ENCODE measurements at regions not wholly inside any gene's neighbourhood (a gene's known extent, or its start where the extent isn't known, plus 50 kb on each side); places are given as distances from the start of the nearest gene placed in this dataset.

- TF ChIP-seq, protein P1, sequence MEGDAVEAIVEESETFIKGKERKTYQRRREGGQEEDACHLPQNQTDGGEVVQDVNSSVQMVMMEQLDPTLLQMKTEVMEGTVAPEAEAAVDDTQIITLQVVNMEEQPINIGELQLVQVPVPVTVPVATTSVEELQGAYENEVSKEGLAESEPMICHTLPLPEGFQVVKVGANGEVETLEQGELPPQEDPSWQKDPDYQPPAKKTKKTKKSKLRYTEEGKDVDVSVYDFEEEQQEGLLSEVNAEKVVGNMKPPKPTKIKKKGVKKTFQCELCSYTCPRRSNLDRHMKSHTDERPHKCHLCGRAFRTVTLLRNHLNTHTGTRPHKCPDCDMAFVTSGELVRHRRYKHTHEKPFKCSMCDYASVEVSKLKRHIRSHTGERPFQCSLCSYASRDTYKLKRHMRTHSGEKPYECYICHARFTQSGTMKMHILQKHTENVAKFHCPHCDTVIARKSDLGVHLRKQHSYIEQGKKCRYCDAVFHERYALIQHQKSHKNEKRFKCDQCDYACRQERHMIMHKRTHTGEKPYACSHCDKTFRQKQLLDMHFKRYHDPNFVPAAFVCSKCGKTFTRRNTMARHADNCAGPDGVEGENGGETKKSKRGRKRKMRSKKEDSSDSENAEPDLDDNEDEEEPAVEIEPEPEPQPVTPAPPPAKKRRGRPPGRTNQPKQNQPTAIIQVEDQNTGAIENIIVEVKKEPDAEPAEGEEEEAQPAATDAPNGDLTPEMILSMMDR (IDR thresholded peaks at IDR 0.05), result no peak
- no peak for TF ChIP-seq POLR2A (IDR thresholded peaks at IDR 0.05)
These were observed 170.3 kb downstream of the MAIP1 start for GRCh38 chr2:200125444-200126284.

Data from uterus (tissue), 2 donors.